GM18873 (cell line): ENCODE measurements at regions not wholly inside any gene's neighbourhood (a gene's known extent, or its start where the extent isn't known, plus 50 kb on each side); places are given as distances from the start of the nearest gene placed in this dataset.

Source experiments
- ATAC-seq: cut with Tn5 transposase; IDR thresholded peaks from one replicate; pipeline ENCODE4 v1.9.1; 2021; ENCODE audit warnings: mild to moderate bottlenecking, moderate library complexity, moderate number of reproducible peaks; ENCODE audit not compliant: unreplicated experiment, low FRiP score

DNA sequence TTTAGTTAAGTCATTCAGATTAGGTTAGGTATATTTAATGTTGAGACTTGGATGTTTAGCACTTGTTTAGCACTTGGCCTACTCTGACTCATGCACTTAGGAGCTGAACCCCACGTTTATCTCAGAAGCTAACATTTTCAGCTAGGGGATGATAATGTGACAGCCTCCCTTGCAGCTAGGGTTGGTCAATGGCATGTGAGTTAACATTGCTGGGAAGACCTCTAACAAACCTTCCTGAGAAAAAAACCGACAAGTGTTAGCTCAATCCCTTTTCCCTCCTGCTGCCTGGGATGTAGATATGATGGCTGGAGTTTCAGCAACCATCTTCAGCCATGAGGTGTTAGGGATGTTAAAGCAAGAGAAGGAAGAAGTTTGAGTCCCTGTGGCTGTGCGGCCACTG lies 185.0 kb upstream of the FOXF1 start:
- no peak for ATAC-seq

- ATAC-seq, result no peak
These were observed 184.4 kb upstream of the FOXF1 start for GRCh38 chr16:86325895-86326294.

GRCh38 chr16:86327321-86327720 lies 183.0 kb upstream of the FOXF1 start:
- no peak for ATAC-seq

GRCh38 chr16:86330906-86331305 lies 179.4 kb upstream of the FOXF1 start:
- no peak for ATAC-seq

GRCh38 chr16:86334079-86334635 lies 176.2 kb upstream of the FOXF1 start:
- no peak for ATAC-seq

- no peak for ATAC-seq
These were observed 174.8 kb upstream of the FOXF1 start for GRCh38 chr16:86335266-86336172.

DNA sequence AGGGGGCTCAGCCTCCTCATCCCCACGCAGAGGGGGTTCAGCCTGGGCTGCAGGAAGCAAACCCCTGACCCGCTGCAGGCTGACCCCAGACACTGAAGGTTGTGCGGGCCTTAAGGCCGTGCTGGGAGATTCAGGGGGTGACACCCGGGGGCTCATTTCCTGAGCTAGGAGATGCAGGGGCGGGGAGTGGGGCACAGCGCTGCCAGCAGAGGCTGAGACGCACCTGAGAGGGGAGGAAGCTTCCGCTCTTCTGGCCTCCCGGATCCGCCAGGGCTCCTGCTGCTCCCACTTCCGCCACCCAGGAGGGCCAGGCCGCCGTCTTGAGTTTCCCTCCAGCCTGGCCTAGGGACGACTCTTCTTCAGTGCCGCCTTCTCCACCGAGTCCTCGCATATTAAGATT lies 173.2 kb upstream of the FOXF1 start:
- no peak for ATAC-seq

- ATAC-seq, result no peak
These were observed 172.5 kb upstream of the FOXF1 start for GRCh38 chr16:86337581-86338402.

DNA sequence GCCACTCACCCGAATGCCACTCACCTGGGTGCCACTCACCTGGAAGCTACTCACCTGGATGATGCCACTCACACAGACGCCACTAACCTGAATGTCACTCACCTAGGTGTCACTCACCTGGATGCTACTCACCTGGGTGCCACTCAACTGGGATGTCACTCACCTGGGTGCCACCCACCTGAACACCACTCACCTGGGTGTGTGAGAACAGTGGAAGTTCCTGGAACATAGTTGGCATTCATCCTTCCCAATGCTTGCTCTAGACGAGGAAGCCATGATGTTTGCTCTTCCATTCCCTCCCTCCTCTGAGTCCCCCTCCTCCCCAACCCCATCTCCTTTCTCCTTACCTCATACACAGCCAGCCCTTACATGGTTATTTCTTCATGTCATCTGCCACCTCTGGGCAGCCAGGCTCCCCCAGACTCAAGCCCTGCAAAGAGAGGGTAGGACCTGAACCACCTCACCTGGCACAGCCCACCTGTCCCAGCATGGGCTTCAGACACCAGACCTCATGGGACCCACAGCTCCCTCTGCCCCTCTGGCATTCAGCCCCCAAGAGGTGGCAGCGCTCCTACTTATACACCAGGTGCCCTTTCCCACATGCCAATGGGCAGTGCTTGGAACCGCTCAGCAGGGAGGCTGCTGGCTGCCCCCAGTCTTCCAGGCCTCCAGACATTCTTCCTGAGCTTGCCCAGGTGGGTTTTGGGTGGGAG lies 171.8 kb upstream of the FOXF1 start:
- no peak for ATAC-seq

GRCh38 chr16:86342161-86342834 lies 168.0 kb upstream of the FOXF1 start:
- ATAC-seq, result no peak

- no peak for ATAC-seq
These were observed 167.1 kb upstream of the FOXF1 start for GRCh38 chr16:86343027-86343795.

DNA sequence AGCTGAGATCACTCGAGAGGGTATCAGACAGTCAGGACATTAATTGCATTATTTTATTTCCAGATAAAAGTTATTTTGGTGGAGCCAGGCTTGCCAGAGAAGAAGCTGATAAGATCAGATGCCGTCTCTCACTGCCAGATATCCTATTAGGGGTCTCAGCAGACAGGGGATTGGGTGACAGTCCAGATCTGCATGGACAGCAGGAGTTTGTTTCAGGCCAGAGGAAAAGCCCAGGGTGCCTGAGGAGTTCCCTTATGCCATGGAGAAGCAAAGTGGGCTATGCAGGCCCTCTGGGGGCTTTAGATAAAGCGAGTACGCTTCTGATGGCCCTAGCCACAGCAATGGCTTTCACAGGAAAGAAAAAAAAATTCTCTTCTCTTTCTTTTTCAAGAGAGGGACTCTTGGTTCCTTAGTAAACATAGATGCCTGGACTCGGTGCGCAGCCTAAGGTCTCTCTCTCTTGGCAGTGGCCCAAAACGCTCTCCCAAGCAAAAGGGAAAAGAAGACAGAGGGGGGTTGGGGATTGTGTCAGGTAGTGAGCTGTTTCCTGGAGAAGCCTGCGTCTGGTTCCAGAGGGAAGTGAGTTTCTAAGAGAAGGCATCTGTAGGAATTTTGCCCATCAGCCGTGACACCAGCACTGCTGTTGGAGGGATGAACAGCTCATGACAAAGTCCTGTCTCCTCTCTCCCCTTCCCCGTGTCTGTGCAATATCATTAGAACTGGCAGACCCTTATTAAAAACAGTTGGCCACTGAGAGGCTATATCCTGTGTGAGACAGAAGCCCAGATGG lies 166.3 kb upstream of the FOXF1 start:
- ATAC-seq, result no peak

GRCh38 chr16:86344586-86344871 lies 165.8 kb upstream of the FOXF1 start:
- ATAC-seq, result no peak

DNA sequence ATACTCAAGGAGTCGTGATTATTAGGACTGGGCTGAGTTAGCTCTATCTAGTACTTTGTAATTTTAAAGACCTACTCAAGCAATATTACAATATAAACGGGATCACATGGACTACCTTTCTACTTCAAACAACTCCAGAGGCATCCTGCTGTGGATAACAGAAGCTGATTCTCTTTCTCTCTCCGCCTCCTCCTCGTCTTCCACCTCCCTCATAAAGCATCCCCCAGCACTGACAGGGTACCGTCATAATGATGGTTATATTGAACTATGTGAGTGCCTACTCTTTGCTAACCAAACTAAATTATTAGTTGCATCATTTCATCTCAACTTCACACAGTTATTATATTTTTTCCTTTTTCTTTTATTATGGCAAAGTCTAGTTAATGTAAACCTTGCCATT lies 165.4 kb upstream of the FOXF1 start:
- ATAC-seq, result no peak

DNA sequence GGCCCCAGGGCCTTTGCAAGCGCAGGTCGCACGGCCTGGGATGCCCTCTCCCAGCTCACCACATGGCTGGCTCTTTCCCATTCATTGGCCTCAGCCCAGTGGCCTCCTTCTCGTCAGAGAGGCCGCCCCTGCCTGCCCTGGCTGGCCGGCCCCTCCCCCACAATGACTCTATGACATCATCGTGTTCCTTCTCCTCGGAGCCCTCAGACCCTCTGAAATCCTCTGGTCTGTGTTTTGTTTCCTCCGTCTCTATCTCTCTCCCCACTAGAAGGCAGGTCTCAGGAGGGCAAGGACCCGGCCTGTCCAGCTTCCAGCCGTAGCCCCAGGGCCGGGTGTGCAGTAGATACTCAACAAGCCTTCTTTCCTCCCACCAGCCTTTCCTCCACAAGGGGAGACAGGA lies 164.8 kb upstream of the FOXF1 start:
- ATAC-seq, result no peak

DNA sequence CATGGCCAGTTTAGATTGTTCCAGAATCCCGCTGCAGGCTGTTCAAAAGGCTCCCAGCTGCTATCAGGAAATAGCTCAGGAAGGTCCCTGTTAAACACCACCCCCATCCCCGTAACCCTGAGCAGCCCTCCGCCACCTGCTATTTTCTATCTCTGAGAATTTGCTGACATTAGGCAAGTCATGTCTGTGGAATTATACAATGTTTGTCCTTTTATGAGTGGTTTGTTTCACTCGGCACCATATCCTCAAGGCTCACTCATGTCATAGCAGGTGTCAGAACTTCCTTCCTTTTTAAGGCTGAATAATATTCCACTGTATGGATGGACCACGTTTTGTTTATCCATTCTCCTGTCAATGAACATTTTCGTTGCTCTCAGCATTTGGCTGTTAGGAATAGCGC lies 164.3 kb upstream of the FOXF1 start:
- no peak for ATAC-seq

- ATAC-seq, result no peak
These were observed 163.2 kb upstream of the FOXF1 start for GRCh38 chr16:86347090-86347489.

GRCh38 chr16:86347916-86348555 lies 162.3 kb upstream of the FOXF1 start:
- no peak for ATAC-seq
